ENCODE measurements at regions not wholly inside any gene's neighbourhood (a gene's known extent, or its start where the extent isn't known, plus 50 kb on each side); places are given as distances from the start of the nearest gene placed in this dataset.
A peak's percentile ranks its signal among the peaks of the same experiment; 100 is the strongest.

- no peaks in the 10 kb centered on the region for H3K4me1 Mint-ChIP-seq
- no peaks in the 10 kb centered on the region for H3K27me3 Mint-ChIP-seq
- no peak overlapping the region for H3K27ac Mint-ChIP-seq
- H3K36me3 Mint-ChIP-seq, result no peaks in the 10 kb centered on the region
- H3K4me3 Mint-ChIP-seq, result no peak overlapping the region
- no peaks in the 10 kb centered on the region for H3K9me3 Mint-ChIP-seq
- ATAC-seq, result no peak
Observed at GRCh38 chr11:38296211-38296776, 1698.3 kb upstream of the RAG2 start.

- H3K4me1 Mint-ChIP-seq, result no peaks in the 10 kb centered on the region
- H3K9me3 Mint-ChIP-seq, result no peaks in the 10 kb centered on the region
- H3K36me3 Mint-ChIP-seq, result no peaks in the 10 kb centered on the region
- no peak for ATAC-seq
- H3K27me3 Mint-ChIP-seq, result no peaks in the 10 kb centered on the region
- H3K27ac Mint-ChIP-seq, result no peak overlapping the region
- no peak overlapping the region for H3K4me3 Mint-ChIP-seq
Observed at GRCh38 chr11:38282718-38283117, 1684.7 kb upstream of the RAG2 start.

DNA sequence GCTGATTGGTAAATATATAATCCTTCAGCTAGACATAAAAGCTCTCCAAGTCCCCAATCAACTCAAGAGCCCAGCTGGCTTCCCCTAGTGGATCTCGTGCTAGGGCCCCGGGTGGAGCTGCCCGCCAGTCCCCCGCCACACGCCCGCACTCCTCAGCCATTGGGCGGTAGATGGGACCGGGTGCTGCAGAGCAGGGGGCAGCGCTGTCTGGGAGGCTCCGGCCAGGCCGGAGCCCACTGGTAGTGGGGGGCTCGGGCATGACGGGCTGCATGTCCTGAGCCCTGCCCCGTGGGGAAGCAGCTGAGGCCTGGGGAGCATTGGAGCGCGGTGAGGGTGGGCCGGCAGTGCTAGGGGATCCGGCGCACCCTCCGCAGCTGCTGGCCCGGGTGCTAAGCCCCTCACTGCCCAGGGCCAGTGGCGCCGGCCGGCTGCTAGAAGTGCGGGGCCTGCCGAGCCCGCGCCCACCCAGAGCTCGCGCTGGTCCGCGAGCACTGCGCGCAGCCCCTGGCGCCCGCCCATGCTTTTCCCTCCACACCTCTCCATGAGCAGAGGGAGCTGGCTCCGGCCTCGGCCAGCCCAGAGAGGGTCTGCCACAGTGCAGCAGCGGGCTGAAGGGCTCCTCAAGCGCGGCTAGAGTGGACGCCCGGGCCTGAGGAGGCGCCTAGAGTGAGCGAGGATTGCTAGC, 1680.6 kb upstream of the RAG2 start:
- H3K36me3 Mint-ChIP-seq, result no peaks in the 10 kb centered on the region
- peak; percentile 43 for ATAC-seq
- H3K27me3 Mint-ChIP-seq, result no peaks in the 10 kb centered on the region
- H3K4me3 Mint-ChIP-seq, result no peak overlapping the region
- no peak overlapping the region for H3K27ac Mint-ChIP-seq
- peaks cover 3% of the 10 kb centered on the region for H3K9me3 Mint-ChIP-seq
- H3K4me1 Mint-ChIP-seq, result no peaks in the 10 kb centered on the region

GRCh38 chr11:38274031-38274430, 1676.0 kb upstream of the RAG2 start:
- H3K4me3 Mint-ChIP-seq, result no peak overlapping the region
- H3K36me3 Mint-ChIP-seq, result no peaks in the 10 kb centered on the region
- no peak for ATAC-seq
- H3K27me3 Mint-ChIP-seq, result no peaks in the 10 kb centered on the region
- H3K27ac Mint-ChIP-seq, result no peak overlapping the region
- no peaks in the 10 kb centered on the region for H3K4me1 Mint-ChIP-seq
- peaks cover 3% of the 10 kb centered on the region for H3K9me3 Mint-ChIP-seq

GRCh38 chr11:38272376-38272775, 1674.3 kb upstream of the RAG2 start:
- no peak for ATAC-seq
- Mint-ChIP-seq H3K4me1 (no peaks in the 10 kb centered on the region), H3K4me3 (no peak overlapping the region), H3K36me3 (no peaks in the 10 kb centered on the region), H3K9me3 (peaks cover 5% of the 10 kb centered on the region), H3K27me3 (no peaks in the 10 kb centered on the region), H3K27ac (no peak overlapping the region)

- no peaks in the 10 kb centered on the region for H3K4me1 Mint-ChIP-seq
- H3K9me3 Mint-ChIP-seq, result peaks cover 5% of the 10 kb centered on the region
- H3K36me3 Mint-ChIP-seq, result no peaks in the 10 kb centered on the region
- no peak overlapping the region for H3K4me3 Mint-ChIP-seq
- H3K27me3 Mint-ChIP-seq, result no peaks in the 10 kb centered on the region
- ATAC-seq, result no peak
- H3K27ac Mint-ChIP-seq, result no peak overlapping the region
Observed at GRCh38 chr11:38266691-38267090, 1668.7 kb upstream of the RAG2 start.

GRCh38 chr11:38256436-38256835, 1658.4 kb upstream of the RAG2 start:
- H3K4me1 Mint-ChIP-seq, result no peaks in the 10 kb centered on the region
- peaks cover 8% of the 10 kb centered on the region for H3K9me3 Mint-ChIP-seq
- H3K4me3 Mint-ChIP-seq, result no peak overlapping the region
- no peaks in the 10 kb centered on the region for H3K27me3 Mint-ChIP-seq
- H3K27ac Mint-ChIP-seq, result no peak overlapping the region
- no peak for ATAC-seq
- H3K36me3 Mint-ChIP-seq, result no peaks in the 10 kb centered on the region

GRCh38 chr11:38254913-38255312, 1656.9 kb upstream of the RAG2 start:
- Mint-ChIP-seq H3K9me3 (peaks cover 5% of the 10 kb centered on the region), H3K36me3 (no peaks in the 10 kb centered on the region), H3K4me3 (no peak overlapping the region), H3K27ac (no peak overlapping the region), H3K27me3 (no peaks in the 10 kb centered on the region), H3K4me1 (no peaks in the 10 kb centered on the region)
- ATAC-seq, result no peak

- H3K4me1 Mint-ChIP-seq, result no peaks in the 10 kb centered on the region
- no peaks in the 10 kb centered on the region for H3K9me3 Mint-ChIP-seq
- no peak overlapping the region for H3K27ac Mint-ChIP-seq
- ATAC-seq, result no peak
- H3K4me3 Mint-ChIP-seq, result no peak overlapping the region
- no peaks in the 10 kb centered on the region for H3K36me3 Mint-ChIP-seq
- no peaks in the 10 kb centered on the region for H3K27me3 Mint-ChIP-seq
Observed at GRCh38 chr11:38252620-38253019, 1654.6 kb upstream of the RAG2 start.

DNA sequence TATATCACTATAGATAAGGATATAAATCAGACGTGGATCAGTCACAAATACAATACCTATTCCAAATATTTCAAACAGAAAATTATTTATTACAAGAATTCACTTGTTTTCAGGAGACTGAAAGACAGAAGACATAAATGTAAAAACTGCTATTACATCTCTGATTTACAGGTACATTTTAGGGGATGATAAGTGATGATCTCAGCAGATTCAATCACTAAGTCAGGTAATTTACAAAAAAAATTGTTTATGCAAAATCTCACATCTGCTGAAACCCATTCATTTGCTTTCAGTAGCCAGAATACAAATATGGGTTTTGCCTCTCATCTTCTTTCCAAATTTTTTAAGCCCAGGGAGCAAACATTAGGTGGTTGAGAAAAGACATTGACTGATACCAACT, 1648.4 kb upstream of the RAG2 start:
- no peak overlapping the region for H3K4me3 Mint-ChIP-seq
- no peak for ATAC-seq
- no peaks in the 10 kb centered on the region for H3K36me3 Mint-ChIP-seq
- no peaks in the 10 kb centered on the region for H3K27me3 Mint-ChIP-seq
- peaks cover 3% of the 10 kb centered on the region for H3K9me3 Mint-ChIP-seq
- no peak overlapping the region for H3K27ac Mint-ChIP-seq
- no peaks in the 10 kb centered on the region for H3K4me1 Mint-ChIP-seq

GRCh38 chr11:38226684-38227083, 1628.6 kb upstream of the RAG2 start:
- H3K4me3 Mint-ChIP-seq, result no peak overlapping the region
- no peaks in the 10 kb centered on the region for H3K36me3 Mint-ChIP-seq
- ATAC-seq, result no peak
- H3K27ac Mint-ChIP-seq, result no peak overlapping the region
- peaks cover 21% of the 10 kb centered on the region for H3K9me3 Mint-ChIP-seq
- H3K4me1 Mint-ChIP-seq, result no peaks in the 10 kb centered on the region
- H3K27me3 Mint-ChIP-seq, result no peaks in the 10 kb centered on the region

DNA sequence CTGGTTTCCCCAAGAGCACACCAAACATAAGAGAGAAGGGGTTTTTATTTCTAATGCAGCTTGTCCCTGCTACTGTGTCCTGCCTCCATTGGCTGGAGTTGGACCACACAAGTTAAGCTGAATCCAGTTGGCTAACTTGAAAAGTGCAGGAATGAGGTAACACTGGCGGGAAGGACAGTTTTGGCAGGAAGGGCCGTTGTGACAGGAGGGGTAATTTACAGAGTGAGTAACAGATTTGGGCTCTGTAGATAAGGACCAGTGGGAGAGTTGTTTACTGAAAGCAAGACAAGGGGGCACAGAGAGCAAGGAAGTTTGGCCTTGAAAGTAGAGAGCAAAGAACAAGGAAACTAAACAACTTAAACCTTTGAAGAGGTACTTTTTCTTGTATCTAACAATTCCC, 1623.3 kb upstream of the RAG2 start:
- Mint-ChIP-seq H3K4me1 (no peaks in the 10 kb centered on the region), H3K27me3 (no peaks in the 10 kb centered on the region), H3K9me3 (peaks cover 14% of the 10 kb centered on the region), H3K36me3 (no peaks in the 10 kb centered on the region), H3K27ac (no peak overlapping the region), H3K4me3 (no peak overlapping the region)
- ATAC-seq, result no peak

- H3K27ac Mint-ChIP-seq, result no peak overlapping the region
- no peaks in the 10 kb centered on the region for H3K27me3 Mint-ChIP-seq
- H3K36me3 Mint-ChIP-seq, result no peaks in the 10 kb centered on the region
- H3K4me1 Mint-ChIP-seq, result no peaks in the 10 kb centered on the region
- no peak overlapping the region for H3K4me3 Mint-ChIP-seq
- H3K9me3 Mint-ChIP-seq, result peaks cover 10% of the 10 kb centered on the region
- ATAC-seq, result no peak
Observed at GRCh38 chr11:38219636-38220035, 1621.6 kb upstream of the RAG2 start.

DNA sequence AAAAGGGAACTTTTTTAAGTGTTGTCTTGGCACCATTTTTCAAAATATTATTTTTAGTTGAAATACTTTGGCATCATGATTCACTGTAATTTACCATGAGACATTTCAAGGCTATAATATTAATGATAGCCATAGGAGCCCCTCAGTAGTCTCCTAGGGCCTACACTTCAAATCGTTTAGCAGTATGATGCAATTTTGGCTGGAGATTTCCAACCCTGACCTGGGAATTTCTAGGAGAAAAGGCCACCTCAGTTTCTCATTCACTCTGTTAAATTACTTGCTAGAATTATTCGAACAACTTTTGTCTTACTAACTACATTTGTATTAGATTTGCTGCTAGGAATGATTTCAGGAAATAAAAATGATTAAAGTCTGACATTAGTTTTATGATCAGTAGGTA, 1610.9 kb upstream of the RAG2 start:
- H3K27me3 Mint-ChIP-seq, result no peaks in the 10 kb centered on the region
- peaks cover 4% of the 10 kb centered on the region for H3K9me3 Mint-ChIP-seq
- H3K36me3 Mint-ChIP-seq, result no peaks in the 10 kb centered on the region
- ATAC-seq, result no peak
- H3K4me3 Mint-ChIP-seq, result no peak overlapping the region
- no peaks in the 10 kb centered on the region for H3K4me1 Mint-ChIP-seq
- no peak overlapping the region for H3K27ac Mint-ChIP-seq

DNA sequence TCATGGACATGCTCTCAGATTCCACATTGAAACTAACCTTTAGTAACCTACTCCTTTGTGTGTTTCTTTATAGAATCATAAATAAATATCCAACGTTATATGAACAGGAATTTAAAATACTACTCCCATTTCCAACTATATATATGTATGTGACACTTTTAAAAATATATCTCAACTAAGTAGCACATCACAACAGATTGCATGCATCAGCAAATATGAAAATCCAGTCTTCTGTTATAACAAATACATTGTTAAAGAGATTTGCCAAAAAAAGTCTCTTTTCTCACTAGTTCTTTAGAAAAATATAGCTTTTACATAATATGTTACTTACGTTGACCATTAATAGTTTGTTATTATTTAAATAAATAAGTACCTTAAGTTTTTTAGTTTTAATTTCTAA, 1608.6 kb upstream of the RAG2 start:
- H3K27ac Mint-ChIP-seq, result no peak overlapping the region
- no peaks in the 10 kb centered on the region for H3K27me3 Mint-ChIP-seq
- no peak for ATAC-seq
- H3K36me3 Mint-ChIP-seq, result no peaks in the 10 kb centered on the region
- H3K4me1 Mint-ChIP-seq, result no peaks in the 10 kb centered on the region
- H3K9me3 Mint-ChIP-seq, result peaks cover 6% of the 10 kb centered on the region
- H3K4me3 Mint-ChIP-seq, result no peak overlapping the region

DNA sequence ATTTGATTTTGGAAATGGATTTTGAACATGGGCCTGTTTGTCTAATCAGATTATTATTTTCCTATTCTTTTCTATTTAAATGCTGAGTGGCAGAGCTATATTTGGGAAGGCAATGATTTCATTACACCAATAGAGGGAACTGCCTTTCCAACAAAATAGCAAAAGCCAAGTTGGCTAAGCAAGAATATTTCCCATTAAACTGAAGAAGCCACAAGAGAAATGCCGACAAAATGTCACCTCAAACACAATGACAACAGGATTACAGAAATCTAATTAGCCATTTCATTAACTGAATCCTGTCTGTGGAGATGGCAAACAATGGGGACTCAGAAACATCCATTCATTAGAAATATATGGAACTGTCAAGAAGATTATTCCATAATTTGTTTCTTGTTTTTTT, 1593.1 kb upstream of the RAG2 start:
- H3K27ac Mint-ChIP-seq, result no peak overlapping the region
- no peak for ATAC-seq
- H3K4me1 Mint-ChIP-seq, result no peaks in the 10 kb centered on the region
- peaks cover 3% of the 10 kb centered on the region for H3K9me3 Mint-ChIP-seq
- H3K4me3 Mint-ChIP-seq, result no peak overlapping the region
- H3K27me3 Mint-ChIP-seq, result no peaks in the 10 kb centered on the region
- no peaks in the 10 kb centered on the region for H3K36me3 Mint-ChIP-seq

Measured in stimulated activated memory B cell treated with anti-CD40 and anti-IgM and Interleukin-4, amounts not matched to agents 10 μg/mL and 1 μg/mL and 100 μg/mL, for 72 hours (primary cell).